ENCODE measurements at regions not wholly inside any gene's neighbourhood (a gene's known extent, or its start where the extent isn't known, plus 50 kb on each side); places are given as distances from the start of the nearest gene placed in this dataset.

- TF ChIP-seq POLR2AphosphoS5 (IDR thresholded peaks at IDR 0.05; ENCODE audit: low read depth, low read length) (no peak), TAF1 (IDR thresholded peaks at IDR 0.05; ENCODE audit: borderline replicate concordance, insufficient read depth, low read length) (no peak), SIN3A (IDR thresholded peaks at IDR 0.05; ENCODE audit: borderline replicate concordance, insufficient read depth, low read length) (no peak), FOXP2 (optimal IDR thresholded peaks at IDR 0.05; ENCODE audit: borderline replicate concordance, extremely low read depth, extremely low read length, insufficient read depth) (no peak), REST (IDR thresholded peaks at IDR 0.05; ENCODE audit: insufficient read depth in 1 of 2, low read depth in 2 of 2, low read length in 2 of 2) (no peak)
These were observed 129.5 kb upstream of the ID2 start for GRCh38 chr2:8552293-8552801.

- no peak for TF ChIP-seq TAF1 (IDR thresholded peaks at IDR 0.05; ENCODE audit: borderline replicate concordance, insufficient read depth, low read length)
- TF ChIP-seq FOXP2 (optimal IDR thresholded peaks at IDR 0.05; ENCODE audit: borderline replicate concordance, extremely low read depth, extremely low read length, insufficient read depth) = no peak
- no peak for TF ChIP-seq REST (IDR thresholded peaks at IDR 0.05; ENCODE audit: insufficient read depth in 1 of 2, low read depth in 2 of 2, low read length in 2 of 2)
- no peak for TF ChIP-seq POLR2AphosphoS5 (IDR thresholded peaks at IDR 0.05; ENCODE audit: low read depth, low read length)
- no peak for TF ChIP-seq SIN3A (IDR thresholded peaks at IDR 0.05; ENCODE audit: borderline replicate concordance, insufficient read depth, low read length)
These were observed 128.2 kb upstream of the ID2 start for GRCh38 chr2:8553643-8554042.

GRCh38 chr2:8554296-8554806 is 127.5 kb upstream of the ID2 start:
- TF ChIP-seq TAF1 (IDR thresholded peaks at IDR 0.05; ENCODE audit: borderline replicate concordance, insufficient read depth, low read length) = no peak

GRCh38 chr2:8555543-8555942 is 126.3 kb upstream of the ID2 start:
- no peak for TF ChIP-seq TAF1 (IDR thresholded peaks at IDR 0.05; ENCODE audit: borderline replicate concordance, insufficient read depth, low read length)
- no peak for TF ChIP-seq FOXP2 (optimal IDR thresholded peaks at IDR 0.05; ENCODE audit: borderline replicate concordance, extremely low read depth, extremely low read length, insufficient read depth)
- TF ChIP-seq SIN3A (IDR thresholded peaks at IDR 0.05; ENCODE audit: borderline replicate concordance, insufficient read depth, low read length) = no peak
- no peak for TF ChIP-seq POLR2AphosphoS5 (IDR thresholded peaks at IDR 0.05; ENCODE audit: low read depth, low read length)
- no peak for TF ChIP-seq REST (IDR thresholded peaks at IDR 0.05; ENCODE audit: insufficient read depth in 1 of 2, low read depth in 2 of 2, low read length in 2 of 2)

GRCh38 chr2:8558096-8558495 is 123.8 kb upstream of the ID2 start:
- TF ChIP-seq POLR2AphosphoS5 (IDR thresholded peaks at IDR 0.05; ENCODE audit: low read depth, low read length) = no peak
- no peak for TF ChIP-seq FOXP2 (optimal IDR thresholded peaks at IDR 0.05; ENCODE audit: borderline replicate concordance, extremely low read depth, extremely low read length, insufficient read depth)
- no peak for TF ChIP-seq TAF1 (IDR thresholded peaks at IDR 0.05; ENCODE audit: borderline replicate concordance, insufficient read depth, low read length)
- TF ChIP-seq SIN3A (IDR thresholded peaks at IDR 0.05; ENCODE audit: borderline replicate concordance, insufficient read depth, low read length) = no peak
- TF ChIP-seq REST (IDR thresholded peaks at IDR 0.05; ENCODE audit: insufficient read depth in 1 of 2, low read depth in 2 of 2, low read length in 2 of 2) = no peak
